ENCODE measurements at regions not wholly inside any gene's neighbourhood (a gene's known extent, or its start where the extent isn't known, plus 50 kb on each side); places are given as distances from the start of the nearest gene placed in this dataset.

DNA sequence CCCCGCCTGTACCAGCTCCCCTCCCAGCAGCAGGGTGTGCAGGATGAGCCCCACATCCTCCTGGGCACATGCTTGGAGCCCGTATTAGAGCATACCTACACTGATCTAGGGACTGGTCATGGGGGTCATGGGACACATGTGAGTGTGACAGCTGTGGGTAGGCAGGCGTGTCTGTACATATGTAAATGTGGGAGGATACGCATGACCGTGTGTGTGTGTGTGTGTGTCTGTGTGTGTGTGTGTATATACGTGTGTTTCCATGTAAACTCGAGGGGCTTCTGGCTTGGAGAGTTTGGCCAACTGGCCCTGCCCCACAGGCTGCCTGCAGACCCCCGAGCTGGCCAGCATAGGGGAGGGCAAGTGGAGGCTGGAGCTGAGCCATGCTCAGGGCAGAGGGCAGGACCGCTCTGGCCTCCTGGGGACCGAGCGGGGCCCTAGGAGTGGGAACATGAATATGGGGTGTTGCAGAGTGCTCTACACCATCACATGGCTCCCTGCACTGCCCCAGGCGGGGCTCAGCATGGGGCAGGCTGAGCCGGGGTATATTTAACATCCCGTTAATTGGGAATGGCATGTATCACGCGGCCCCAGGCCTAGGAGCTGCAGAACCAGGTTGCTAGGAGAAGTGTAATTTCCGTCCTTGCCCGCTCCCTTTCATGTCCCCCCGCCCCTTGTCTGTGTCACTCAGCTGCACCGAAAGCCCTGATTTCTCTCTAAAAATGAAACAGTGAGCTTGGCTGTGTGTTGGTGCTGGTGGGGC, 152.7 kb upstream of the PCBD1 start:
- TF ChIP-seq, protein P1, sequence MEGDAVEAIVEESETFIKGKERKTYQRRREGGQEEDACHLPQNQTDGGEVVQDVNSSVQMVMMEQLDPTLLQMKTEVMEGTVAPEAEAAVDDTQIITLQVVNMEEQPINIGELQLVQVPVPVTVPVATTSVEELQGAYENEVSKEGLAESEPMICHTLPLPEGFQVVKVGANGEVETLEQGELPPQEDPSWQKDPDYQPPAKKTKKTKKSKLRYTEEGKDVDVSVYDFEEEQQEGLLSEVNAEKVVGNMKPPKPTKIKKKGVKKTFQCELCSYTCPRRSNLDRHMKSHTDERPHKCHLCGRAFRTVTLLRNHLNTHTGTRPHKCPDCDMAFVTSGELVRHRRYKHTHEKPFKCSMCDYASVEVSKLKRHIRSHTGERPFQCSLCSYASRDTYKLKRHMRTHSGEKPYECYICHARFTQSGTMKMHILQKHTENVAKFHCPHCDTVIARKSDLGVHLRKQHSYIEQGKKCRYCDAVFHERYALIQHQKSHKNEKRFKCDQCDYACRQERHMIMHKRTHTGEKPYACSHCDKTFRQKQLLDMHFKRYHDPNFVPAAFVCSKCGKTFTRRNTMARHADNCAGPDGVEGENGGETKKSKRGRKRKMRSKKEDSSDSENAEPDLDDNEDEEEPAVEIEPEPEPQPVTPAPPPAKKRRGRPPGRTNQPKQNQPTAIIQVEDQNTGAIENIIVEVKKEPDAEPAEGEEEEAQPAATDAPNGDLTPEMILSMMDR (IDR thresholded peaks at IDR 0.05): no peak
- TF ChIP-seq POLR2AphosphoS5 (IDR thresholded peaks at IDR 0.05; ENCODE audit: low read depth, low read length): no peak
- TF ChIP-seq SIN3A (IDR thresholded peaks at IDR 0.05; ENCODE audit: borderline replicate concordance, insufficient read depth, low read depth, low read length): no peak
- no peak for TF ChIP-seq TCF7L2 (IDR thresholded peaks at IDR 0.05; ENCODE audit: low read depth, low read length)

All from Panc1 (cell line).